ENCODE measurements at regions not wholly inside any gene's neighbourhood (a gene's known extent, or its start where the extent isn't known, plus 50 kb on each side); places are given as distances from the start of the nearest gene placed in this dataset.

- TF ChIP-seq HLTF (IDR thresholded peaks at IDR 0.05) (no peak), SIN3B (IDR thresholded peaks at IDR 0.05; ENCODE audit: low read depth) (no peak), MNT (conservative IDR thresholded peaks at IDR 0.05) (no peak), USF2 (CRISPR knock-in tag; IDR thresholded peaks at IDR 0.05) (no peak), PTTG1 (tag; IDR thresholded peaks at IDR 0.05; ENCODE audit: low read depth) (no peak), ZNF79 (CRISPR knock-in tag; IDR thresholded peaks at IDR 0.05; ENCODE audit: low read depth) (no peak)
Observed at GRCh38 chr5:121424976-121425375, 426.7 kb upstream of the FTMT start (continued).

GRCh38 chr5:121426153-121426552, 425.5 kb upstream of the FTMT start:
- POLR2A ChIA-PET = no interaction called here
- no peak overlapping the region for H3K4me2 ChIP-seq (ENCODE audit: insufficient read depth, low read length)
- TF ChIP-seq NCOA2 (IDR thresholded peaks at IDR 0.05; ENCODE audit: partially characterized antibody in 2 of 2) = no peak
- no peak for TF ChIP-seq CREM (IDR thresholded peaks at IDR 0.05; ENCODE audit: low read depth)
- TF ChIP-seq ID3 (CRISPR knock-in tag; IDR thresholded peaks at IDR 0.05) = no peak
- no peak for TF ChIP-seq ID3 (tag; IDR thresholded peaks at IDR 0.05)
- TF ChIP-seq MYNN (IDR thresholded peaks at IDR 0.05) = no peak
- no peak for TF ChIP-seq MYNN (CRISPR knock-in tag; IDR thresholded peaks at IDR 0.05)
- TF ChIP-seq RAD21 (CRISPR knock-in tag; conservative IDR thresholded peaks at IDR 0.05 in 1 of 2, IDR thresholded peaks at IDR 0.05 in 1 of 2) = no peak
- TF ChIP-seq SAP30 (IDR thresholded peaks at IDR 0.05; ENCODE audit: borderline replicate concordance, insufficient read depth, low read depth, low read length, poor library complexity, severe bottlenecking) = no peak
- no peak for TF ChIP-seq CREBBP (IDR thresholded peaks at IDR 0.05; ENCODE audit: low read depth, low read length)
- no peak for TF ChIP-seq TGIF2 (CRISPR knock-in tag; IDR thresholded peaks at IDR 0.05)
- no peak for TF ChIP-seq HOXB6 (CRISPR knock-in tag; IDR thresholded peaks at IDR 0.05; ENCODE audit: borderline replicate concordance)
- TF ChIP-seq SLC30A9 (CRISPR knock-in tag; IDR thresholded peaks at IDR 0.05) = no peak
- TF ChIP-seq ZNF408 (CRISPR knock-in tag; IDR thresholded peaks at IDR 0.05; ENCODE audit: low read depth) = no peak

More at GRCh38 chr5:121426153-121426552, 425.5 kb upstream of the FTMT start:
- Histone ChIP-seq H3K4me3 (no peak overlapping the region), H3K9ac (ENCODE audit: insufficient read depth in 1 of 2, low read depth in 2 of 2, low read length in 2 of 2) (no peak overlapping the region), H3K27ac (ENCODE audit: extremely low read depth, low read depth, low read length) (no peak overlapping the region), H3K27me3 (ENCODE audit: control insufficient read depth in 2 of 2, insufficient read depth in 2 of 2, low read length in 2 of 2) (no peaks in the 10 kb centered on the region), H4K20me1 (replicated peaks; ENCODE audit: control insufficient read depth, insufficient read depth, low read length) (no peaks in the 10 kb centered on the region), H3K4me1 (replicated peaks in 1 of 2; ENCODE audit: control insufficient read depth in 2 of 2, insufficient read depth in 2 of 2, low read length in 2 of 2) (no peaks in the 10 kb centered on the region), H2AFZ (ENCODE audit: low read depth, low read length) (no peak overlapping the region), H3K36me3 (ENCODE audit: control insufficient read depth, insufficient read depth, low read length) (no peaks in the 10 kb centered on the region), H3K9me3 (replicated peaks; ENCODE audit: control insufficient read depth, insufficient read depth, low read depth, low read length) (no peaks in the 10 kb centered on the region), H3K9me1 (ENCODE audit: control insufficient read depth, insufficient read depth, low read length) (no peaks in the 10 kb centered on the region), H3K79me2 (ENCODE audit: control insufficient read depth, insufficient read depth, low read length) (no peaks in the 10 kb centered on the region)
- in situ Hi-C loops (cut with MboI) (no loop called here), intact Hi-C loops (cut with micrococcal nuclease) (no loop called here)
- FAIRE-seq (no peak), DNase-seq (ENCODE audit: extremely low read depth in 1 of 4, low spot score in 3 of 4) (no peak), ATAC-seq (no peak)
- WGBS (ENCODE audit: insufficient coverage, low coverage, missing lambda C conversion rate) = 4% methylated on average over 4 of the region's 4 CpGs
- BruUV-seq (replicated peaks) = no TSS peak
- CTCF ChIA-PET (ENCODE audit: low intra/inter-chr PET ratio) = no interaction called here

Data from K562 (cell line).